IPS DF 19.7 (cell line): ENCODE measurements at regions not wholly inside any gene's neighbourhood (a gene's known extent, or its start where the extent isn't known, plus 50 kb on each side); places are given as distances from the start of the nearest gene placed in this dataset.
"Not testable (repeated sequence)": the region's sequence is repeated elsewhere in the genome, so short reads cannot be mapped to it uniquely, and the experiment has no call there.

Experiments used
- DNase-seq: peaks from one replicate; pipeline ENCODE4 v3.0.0-alpha.2; 2013; ENCODE audit warnings: low read depth, low spot score

GRCh38 chr10:101280511-101280910, 51.2 kb upstream of the LBX1 start:
- DNase-seq, result no peak

- DNase-seq, result not testable (repeated sequence)
Measured at GRCh38 chr10:101280921-101281320, 51.7 kb upstream of the LBX1 start.

- DNase-seq, result no peak
Measured at GRCh38 chr10:101282947-101283346, 53.7 kb upstream of the LBX1 start.

GRCh38 chr10:101283762-101284100, 54.5 kb upstream of the LBX1 start:
- no peak for DNase-seq

GRCh38 chr10:101284101-101284743, 55.0 kb upstream of the LBX1 start:
- DNase-seq, result no peak

- no peak for DNase-seq
Measured at GRCh38 chr10:101284744-101285463, 55.6 kb upstream of the LBX1 start.

- DNase-seq, result peak; percentile 82
Measured at GRCh38 chr10:101285519-101286070, 56.3 kb upstream of the LBX1 start.

- DNase-seq, result no peak
Measured at GRCh38 chr10:101286248-101287046, 57.2 kb upstream of the LBX1 start.

- no peak for DNase-seq
Measured at GRCh38 chr10:101287183-101287996, 58.1 kb upstream of the LBX1 start.

- no peak for DNase-seq
Measured at GRCh38 chr10:101287997-101288635, 58.9 kb upstream of the LBX1 start.

GRCh38 chr10:101289541-101289940, 60.3 kb upstream of the LBX1 start:
- no peak for DNase-seq

GRCh38 chr10:101290431-101290830, 61.2 kb upstream of the LBX1 start:
- no peak for DNase-seq

GRCh38 chr10:101290881-101291280, 61.6 kb upstream of the LBX1 start:
- DNase-seq, result no peak

- no peak for DNase-seq
Measured at GRCh38 chr10:101291331-101292193, 62.3 kb upstream of the LBX1 start.

GRCh38 chr10:101292194-101293006, 61.6 kb upstream of the BTRC start:
- DNase-seq, result no peak

GRCh38 chr10:101293007-101293723, 60.8 kb upstream of the BTRC start:
- DNase-seq, result no peak

- DNase-seq, result no peak
Measured at GRCh38 chr10:101294109-101294508, 59.9 kb upstream of the BTRC start.

- no peak for DNase-seq
Measured at GRCh38 chr10:101295261-101295660, 58.7 kb upstream of the BTRC start.
